Activated T-cell treated with anti-CD3 and anti-CD28 coated beads for 48 hours (primary cell): ENCODE measurements at regions not wholly inside any gene's neighbourhood (a gene's known extent, or its start where the extent isn't known, plus 50 kb on each side); places are given as distances from the start of the nearest gene placed in this dataset.

Source experiments
- DNase-seq: peaks from one replicate; pipeline ENCODE4 v3.0.0-alpha.2; 2020; ENCODE audit warnings: low read depth

GRCh38 chr12:125573271-125573670, 508.0 kb downstream of the AACS start:
- no peak for DNase-seq

GRCh38 chr12:125577334-125577733, 512.1 kb downstream of the AACS start:
- no peak for DNase-seq

DNA sequence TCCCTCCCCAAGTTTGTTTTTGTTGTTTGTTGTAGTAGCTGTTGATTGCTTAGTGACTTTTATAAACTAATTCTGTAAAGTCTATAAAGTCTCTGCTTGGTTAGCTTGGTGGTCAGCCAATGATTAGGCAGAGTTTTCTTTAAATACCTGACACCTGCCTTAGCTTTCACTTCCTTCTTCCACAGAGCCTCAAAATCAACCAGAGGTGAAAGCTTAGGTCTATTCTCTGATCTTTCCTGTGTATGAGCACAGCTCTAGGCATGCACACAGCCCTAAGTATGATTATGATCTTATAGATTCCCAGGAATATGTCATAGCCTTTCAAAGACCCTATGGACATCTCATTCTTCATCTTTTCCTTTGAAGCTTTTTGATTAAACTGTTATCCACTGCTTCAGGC, 514.7 kb downstream of the AACS start:
- DNase-seq, result no peak

- DNase-seq, result no peak
Measured at GRCh38 chr12:125583071-125583470, 517.8 kb downstream of the AACS start.

- no peak for DNase-seq
Measured at GRCh38 chr12:125586441-125586840, 521.2 kb downstream of the AACS start.

DNA sequence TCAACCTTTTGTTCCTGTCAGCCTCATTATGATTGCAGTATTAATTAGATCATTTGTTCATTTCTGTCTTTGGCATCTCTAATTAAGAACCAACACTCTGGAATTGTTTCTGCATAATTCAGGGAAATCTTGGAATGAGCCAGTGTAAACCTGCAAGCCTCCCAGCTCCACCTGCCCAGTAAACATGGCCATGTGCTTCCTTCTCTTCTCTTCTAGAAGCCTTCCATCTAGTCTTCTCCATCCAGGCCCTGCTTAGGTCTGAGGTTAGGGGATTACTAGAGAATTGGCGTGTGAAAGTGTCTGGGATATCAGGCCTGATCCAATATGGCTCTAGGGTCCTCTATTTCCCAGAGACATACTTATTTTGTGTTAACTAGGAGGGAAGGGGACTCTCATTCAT, 528.0 kb downstream of the AACS start:
- no peak for DNase-seq

DNA sequence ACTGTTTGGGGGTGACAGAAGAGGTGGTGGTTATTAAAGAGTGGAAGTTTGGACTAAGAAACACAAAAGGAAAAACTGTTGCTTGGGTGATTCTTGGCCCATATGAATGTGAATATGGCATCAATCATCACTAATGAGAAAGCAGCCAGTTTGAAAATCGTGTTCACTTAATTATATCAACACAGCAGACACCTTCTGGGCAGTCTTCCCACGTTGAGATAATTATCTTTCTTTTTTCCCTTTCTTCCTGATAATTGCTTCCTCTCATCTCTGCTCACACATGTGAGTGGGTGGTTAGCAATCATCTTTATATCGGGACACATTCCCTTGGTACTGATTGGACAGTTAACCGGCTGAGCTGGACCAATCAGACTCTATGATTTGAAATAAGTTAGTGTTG, 539.7 kb downstream of the AACS start:
- DNase-seq, result no peak

DNA sequence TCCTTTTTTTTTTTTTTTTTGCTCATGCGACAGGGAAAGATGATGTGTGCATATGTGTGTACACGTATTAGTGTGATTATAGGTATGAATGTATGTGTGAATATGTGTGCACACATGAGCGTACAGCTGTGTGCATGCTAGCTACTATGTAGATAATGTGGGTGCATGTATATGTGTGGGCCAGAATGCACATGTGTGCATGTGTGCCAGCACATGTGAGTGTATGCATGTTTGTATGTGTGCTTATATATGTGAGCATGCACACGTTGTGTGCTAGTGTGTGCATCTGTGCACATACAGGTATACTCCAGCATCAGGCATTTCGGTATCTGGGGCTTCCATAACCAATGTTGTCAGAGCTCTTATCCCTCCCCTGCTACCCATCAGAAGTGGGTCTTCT, 541.1 kb downstream of the AACS start:
- DNase-seq, result no peak

DNA sequence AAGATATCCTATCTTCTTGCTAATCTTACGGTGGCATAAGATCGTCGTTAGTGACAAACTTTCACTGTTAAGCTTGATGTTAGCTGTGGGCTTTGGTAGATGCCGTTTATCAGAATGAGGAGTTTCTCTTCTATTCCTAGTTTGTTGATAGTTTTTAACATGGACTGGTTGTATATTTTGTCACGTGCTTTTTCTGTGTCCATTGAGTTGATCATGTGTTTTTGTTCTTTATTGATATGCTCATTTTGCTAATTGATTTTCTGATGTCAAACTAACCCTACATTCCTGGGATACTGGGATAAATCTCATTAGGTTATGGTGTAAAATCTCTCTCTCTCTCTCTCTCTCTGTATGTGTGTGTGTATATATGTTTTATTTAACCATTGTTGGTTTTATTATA, 545.1 kb downstream of the AACS start:
- DNase-seq, result no peak

GRCh38 chr12:125610971-125611370, 545.7 kb downstream of the AACS start:
- DNase-seq, result no peak

- no peak for DNase-seq
Measured at GRCh38 chr12:125614058-125614457, 548.8 kb downstream of the AACS start.

DNA sequence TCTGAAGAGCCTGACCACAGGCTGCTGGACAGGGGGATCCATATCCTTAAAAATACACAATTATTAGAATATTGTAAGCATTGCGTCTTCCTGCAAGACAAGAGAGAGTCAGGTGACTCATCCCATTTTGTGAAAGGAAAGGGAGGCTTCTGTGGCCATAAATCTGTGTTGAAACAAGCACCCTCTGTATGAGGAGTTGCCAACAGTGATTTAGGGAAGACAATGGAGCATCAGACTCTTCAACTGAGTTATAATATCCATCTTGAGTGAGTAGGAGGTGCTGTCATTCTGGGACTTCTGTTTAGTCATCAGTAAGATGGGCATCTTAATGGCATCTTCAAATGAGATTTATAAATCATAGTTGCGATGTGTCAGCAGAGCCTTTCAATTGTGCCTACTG, 554.5 kb downstream of the AACS start:
- no peak for DNase-seq

- no peak for DNase-seq
Measured at GRCh38 chr12:125633686-125634085, 568.5 kb downstream of the AACS start.

DNA sequence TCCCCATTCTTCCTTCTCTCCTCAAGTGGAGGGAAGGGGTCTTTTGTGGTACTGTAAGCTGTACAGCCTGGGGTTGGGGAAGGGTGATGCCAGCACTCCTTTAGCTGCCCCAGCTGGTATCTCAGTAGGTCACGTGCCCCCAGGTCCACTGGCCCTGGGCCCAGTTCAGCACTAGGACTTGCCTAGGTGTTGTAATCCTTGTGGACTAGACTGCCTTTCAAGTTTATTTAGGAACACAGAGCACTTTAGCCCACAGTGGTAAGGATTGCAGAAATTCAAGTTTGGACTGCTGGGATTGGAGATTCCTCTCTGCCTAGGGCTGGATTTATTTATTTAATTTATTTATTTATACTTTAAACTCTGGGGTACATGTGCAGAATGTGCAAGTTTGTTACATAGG, 569.6 kb downstream of the AACS start:
- DNase-seq, result no peak

DNA sequence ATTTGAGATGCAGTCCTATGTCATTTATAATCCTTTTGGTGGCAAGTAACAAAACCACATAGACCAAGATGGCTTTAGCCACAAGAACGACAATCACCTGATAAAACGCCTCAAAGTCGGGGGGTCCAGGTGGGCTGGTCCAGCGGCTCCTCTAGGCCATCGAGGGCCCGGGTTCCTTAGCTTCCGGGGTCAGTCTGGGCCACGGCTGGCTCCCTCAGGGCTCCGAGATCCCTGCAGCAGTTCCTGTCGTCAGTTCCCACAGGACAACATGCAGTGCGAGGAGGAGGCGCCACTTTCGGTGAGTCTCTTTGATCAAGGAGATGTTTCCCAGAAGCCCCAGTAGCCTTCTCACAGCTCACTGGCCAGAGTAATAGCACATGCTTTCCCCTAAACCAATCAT, 574.6 kb downstream of the AACS start:
- DNase-seq, result no peak

GRCh38 chr12:125643055-125643454, 577.8 kb downstream of the AACS start:
- no peak for DNase-seq

DNA sequence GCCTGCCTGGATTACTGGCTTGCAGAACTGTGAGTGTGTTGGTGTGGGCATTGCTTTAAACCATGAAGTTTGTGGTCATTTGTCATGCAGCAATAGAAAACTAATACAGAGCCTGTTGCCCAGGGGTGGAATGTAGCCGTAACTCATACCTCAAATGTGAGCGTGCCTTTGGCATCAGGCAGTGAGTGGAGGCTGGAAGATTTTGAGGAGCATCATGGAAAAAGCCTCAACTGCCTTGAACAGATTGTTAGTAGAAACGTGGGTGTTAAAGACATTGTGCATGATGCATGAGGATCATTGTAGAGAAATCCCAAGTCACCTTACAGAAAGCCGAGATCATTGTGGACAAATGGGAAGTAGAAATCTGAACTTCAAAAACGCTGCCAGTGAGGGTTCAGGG, 580.5 kb downstream of the AACS start:
- DNase-seq, result no peak

DNA sequence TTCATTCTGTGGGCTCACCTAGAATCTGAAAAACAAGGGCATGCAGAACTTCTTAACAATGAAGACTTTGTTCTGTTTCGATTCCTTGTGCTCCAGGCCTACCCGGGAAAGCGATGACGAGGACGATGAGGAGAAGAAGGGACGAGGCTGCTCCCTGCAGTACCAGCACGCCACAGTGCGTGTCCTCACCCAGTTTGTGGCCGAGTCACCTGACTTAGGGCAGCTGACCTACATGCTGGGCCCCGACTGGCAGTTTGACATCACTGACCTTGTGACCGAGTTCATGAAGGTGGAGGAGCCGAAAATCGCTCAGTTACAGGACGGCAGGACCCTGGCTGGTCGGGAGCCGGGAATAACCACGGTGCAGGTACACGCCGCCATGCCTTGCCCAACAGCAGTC, 585.4 kb downstream of the AACS start:
- DNase-seq, result no peak

DNA sequence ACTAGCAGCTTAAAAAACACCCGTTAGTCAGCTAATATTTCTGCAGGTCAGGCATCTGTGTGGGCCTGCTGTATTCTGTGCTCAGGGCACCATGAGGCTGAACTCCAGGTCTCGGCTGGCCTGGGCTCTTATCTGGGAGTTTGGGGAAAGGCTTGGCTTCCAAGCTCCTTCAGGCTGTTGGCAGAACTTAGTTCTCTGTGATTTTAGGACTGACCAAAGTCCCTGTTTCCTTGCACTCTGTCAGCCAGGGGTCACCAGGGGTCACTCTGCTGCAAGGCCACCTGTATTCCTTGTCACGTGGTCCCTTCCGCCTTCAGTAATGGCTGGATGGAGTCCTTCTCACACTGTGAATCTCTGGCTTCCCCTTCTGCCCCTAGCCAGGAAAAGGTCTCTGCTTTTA, 586.4 kb downstream of the AACS start:
- no peak for DNase-seq

GRCh38 chr12:125652681-125653080, 587.4 kb downstream of the AACS start:
- DNase-seq, result no peak

DNA sequence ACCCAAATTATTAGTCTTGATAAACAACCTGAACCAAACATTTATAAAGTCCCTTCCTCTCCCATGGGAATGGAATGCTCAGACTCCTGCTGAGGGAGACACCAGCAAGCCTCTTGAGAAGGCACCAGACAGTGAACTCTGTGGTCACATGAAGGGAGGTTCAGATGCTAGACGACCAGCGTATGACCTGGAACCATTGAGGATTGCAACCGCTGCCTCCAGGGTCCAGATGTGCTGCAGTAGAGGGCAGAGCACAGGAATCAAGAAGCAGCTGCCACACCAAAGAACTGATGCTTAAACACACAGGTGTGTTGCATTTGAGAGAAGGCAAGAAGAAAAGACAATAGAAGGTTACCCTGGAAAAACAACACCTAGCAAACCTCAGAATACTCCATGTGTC, 592.4 kb downstream of the AACS start:
- DNase-seq, result no peak

DNA sequence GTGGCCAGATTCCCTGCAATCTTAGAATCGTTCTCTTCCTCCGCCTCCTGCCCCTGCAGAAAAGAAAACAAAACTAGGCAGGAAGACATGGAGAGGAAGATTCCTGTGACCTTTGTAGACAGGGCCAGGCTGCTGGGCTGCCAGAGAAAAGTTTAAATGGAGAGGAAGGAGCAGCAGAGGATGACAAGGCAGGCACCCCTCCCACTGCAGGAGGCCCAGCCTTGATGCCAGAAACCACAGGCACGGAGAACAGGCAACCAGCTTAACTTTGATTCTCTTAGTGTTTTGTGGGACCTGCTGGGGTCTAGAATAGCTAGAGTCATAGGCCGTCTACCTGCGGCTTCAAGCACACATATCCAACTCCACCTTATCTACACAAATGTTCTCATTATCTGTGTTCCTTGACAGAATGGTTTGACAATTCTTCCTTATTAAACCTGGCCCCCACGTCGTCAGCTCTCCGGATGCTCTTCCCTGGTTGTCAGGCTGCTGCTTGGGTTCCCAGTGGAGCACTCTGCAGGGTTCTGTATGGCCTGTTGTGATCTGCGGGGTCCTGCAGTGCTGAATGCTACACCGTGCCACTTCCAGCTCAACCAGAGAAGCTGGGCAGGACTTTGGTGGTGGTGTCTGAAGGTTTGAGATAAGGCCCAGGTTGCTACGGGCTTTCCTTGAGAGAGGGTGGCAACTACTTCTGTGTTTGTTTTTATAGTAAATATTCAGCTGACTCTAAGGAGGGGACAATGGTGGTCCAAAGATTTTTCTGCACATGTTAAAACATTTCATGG, 609.5 kb downstream of the AACS start:
- no peak for DNase-seq

- no peak for DNase-seq
Measured at GRCh38 chr12:125676366-125676765, 611.1 kb downstream of the AACS start.

GRCh38 chr12:125677829-125678228, 612.6 kb downstream of the AACS start:
- DNase-seq, result no peak

DNA sequence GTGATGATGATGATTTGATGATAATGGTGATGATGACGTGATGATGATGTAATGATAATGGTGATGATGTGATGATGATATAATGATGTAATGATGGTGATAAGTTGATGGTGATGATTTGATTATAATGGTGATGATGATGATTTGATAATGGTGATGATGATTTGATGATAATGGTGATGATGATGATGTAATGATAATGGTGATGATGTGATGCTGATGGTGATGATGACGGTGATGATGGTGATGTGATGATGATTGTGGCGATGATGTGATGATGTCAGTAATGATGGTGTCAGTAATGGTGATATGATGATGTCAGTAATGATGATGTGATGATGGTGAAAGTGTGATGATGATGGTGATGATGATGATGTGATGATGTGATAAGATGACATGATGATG, 613.4 kb downstream of the AACS start:
- DNase-seq, result no peak
